ENCODE measurements at regions not wholly inside any gene's neighbourhood (a gene's known extent, or its start where the extent isn't known, plus 50 kb on each side); places are given as distances from the start of the nearest gene placed in this dataset.

GRCh38 chr1:90435351-90435750 lies 281.8 kb downstream of the BARHL2 start:
- Histone ChIP-seq H3K79me2 (ENCODE audit: insufficient read depth, low read length) (no peaks in the 10 kb centered on the region), H3K27ac (ENCODE audit: low read depth, low read length) (no peak overlapping the region), H3K4me3 (ENCODE audit: insufficient read depth, low read length, poor library complexity, severe bottlenecking) (no peak overlapping the region), H4K20me1 (ENCODE audit: low read depth, low read length) (no peaks in the 10 kb centered on the region), H3K9me3 (ENCODE audit: insufficient read depth, low read length) (no peaks in the 10 kb centered on the region), H3F3A (ENCODE audit: insufficient read depth) (no peaks in the 10 kb centered on the region), H3K9me2 (replicated peaks; ENCODE audit: insufficient read depth, low read length) (no peaks in the 10 kb centered on the region), H3K36me3 (ENCODE audit: low read length) (no peaks in the 10 kb centered on the region), H2AFZ (ENCODE audit: low read depth, low read length, severe bottlenecking) (no peak overlapping the region), H3K27me3 (ENCODE audit: low read length) (0 out of 2 replicates have a peak, but pooled peaks cover 3% of the 10 kb centered on the region), H3K9ac (ENCODE audit: low read length) (no peak overlapping the region), H3K4me2 (ENCODE audit: low read depth, low read length, poor library complexity, severe bottlenecking) (no peak overlapping the region)
- no peak for TF ChIP-seq EZH2phosphoT487 (conservative IDR thresholded peaks at IDR 0.05; ENCODE audit: low read length)
- TF ChIP-seq CTCF (IDR thresholded peaks at IDR 0.05; ENCODE audit: insufficient read depth, low read length, poor library complexity, severe bottlenecking): no peak

- Histone ChIP-seq H3K27me3 (ENCODE audit: low read length) (0 out of 2 replicates have a peak, but pooled peaks cover under 1% of the 10 kb centered on the region), H3F3A (ENCODE audit: insufficient read depth) (no peaks in the 10 kb centered on the region)
- no peak for TF ChIP-seq CTCF (IDR thresholded peaks at IDR 0.05; ENCODE audit: insufficient read depth, low read length, poor library complexity, severe bottlenecking)
- no peak for TF ChIP-seq EZH2phosphoT487 (conservative IDR thresholded peaks at IDR 0.05; ENCODE audit: low read length)
Observed at GRCh38 chr1:90434460-90434859, 282.6 kb downstream of the BARHL2 start.

GRCh38 chr1:90417126-90417525 lies 300.0 kb downstream of the BARHL2 start:
- Histone ChIP-seq H3K36me3 (ENCODE audit: low read length) (no peaks in the 10 kb centered on the region), H2AFZ (ENCODE audit: low read depth, low read length, severe bottlenecking) (no peak overlapping the region)
- TF ChIP-seq EZH2phosphoT487 (conservative IDR thresholded peaks at IDR 0.05; ENCODE audit: low read length) (no peak), CTCF (IDR thresholded peaks at IDR 0.05; ENCODE audit: insufficient read depth, low read length, poor library complexity, severe bottlenecking) (no peak)

More at GRCh38 chr1:90434460-90434859, 282.6 kb downstream of the BARHL2 start:
- no peaks in the 10 kb centered on the region for H3K36me3 ChIP-seq (ENCODE audit: low read length)
- H3K4me3 ChIP-seq (ENCODE audit: insufficient read depth, low read length, poor library complexity, severe bottlenecking): no peak overlapping the region
- H2AFZ ChIP-seq (ENCODE audit: low read depth, low read length, severe bottlenecking): no peak overlapping the region
- H3K9ac ChIP-seq (ENCODE audit: low read length): no peak overlapping the region
- H4K20me1 ChIP-seq (ENCODE audit: low read depth, low read length): no peaks in the 10 kb centered on the region
- no peaks in the 10 kb centered on the region for H3K9me3 ChIP-seq (ENCODE audit: insufficient read depth, low read length)
- H3K79me2 ChIP-seq (ENCODE audit: insufficient read depth, low read length): no peaks in the 10 kb centered on the region
- H3K9me2 ChIP-seq (replicated peaks; ENCODE audit: insufficient read depth, low read length): no peaks in the 10 kb centered on the region
- no peak overlapping the region for H3K4me2 ChIP-seq (ENCODE audit: low read depth, low read length, poor library complexity, severe bottlenecking)
- H3K27ac ChIP-seq (ENCODE audit: low read depth, low read length): no peak overlapping the region

More at GRCh38 chr1:90417126-90417525, 300.0 kb downstream of the BARHL2 start:
- Histone ChIP-seq H3K79me2 (ENCODE audit: insufficient read depth, low read length) (no peaks in the 10 kb centered on the region), H3K4me3 (ENCODE audit: insufficient read depth, low read length, poor library complexity, severe bottlenecking) (no peak overlapping the region), H3K27ac (ENCODE audit: low read depth, low read length) (no peak overlapping the region), H3K4me2 (ENCODE audit: low read depth, low read length, poor library complexity, severe bottlenecking) (no peak overlapping the region), H3K9me3 (ENCODE audit: insufficient read depth, low read length) (no peaks in the 10 kb centered on the region), H3K9me2 (replicated peaks; ENCODE audit: insufficient read depth, low read length) (no peaks in the 10 kb centered on the region), H3F3A (ENCODE audit: insufficient read depth) (no peaks in the 10 kb centered on the region), H4K20me1 (ENCODE audit: low read depth, low read length) (no peaks in the 10 kb centered on the region), H3K27me3 (ENCODE audit: low read length) (no peaks in the 10 kb centered on the region), H3K9ac (ENCODE audit: low read length) (no peak overlapping the region)

Measured in SU-DHL-6 (cell line).